ENCODE measurements at regions not wholly inside any gene's neighbourhood (a gene's known extent, or its start where the extent isn't known, plus 50 kb on each side); places are given as distances from the start of the nearest gene placed in this dataset.

DNA sequence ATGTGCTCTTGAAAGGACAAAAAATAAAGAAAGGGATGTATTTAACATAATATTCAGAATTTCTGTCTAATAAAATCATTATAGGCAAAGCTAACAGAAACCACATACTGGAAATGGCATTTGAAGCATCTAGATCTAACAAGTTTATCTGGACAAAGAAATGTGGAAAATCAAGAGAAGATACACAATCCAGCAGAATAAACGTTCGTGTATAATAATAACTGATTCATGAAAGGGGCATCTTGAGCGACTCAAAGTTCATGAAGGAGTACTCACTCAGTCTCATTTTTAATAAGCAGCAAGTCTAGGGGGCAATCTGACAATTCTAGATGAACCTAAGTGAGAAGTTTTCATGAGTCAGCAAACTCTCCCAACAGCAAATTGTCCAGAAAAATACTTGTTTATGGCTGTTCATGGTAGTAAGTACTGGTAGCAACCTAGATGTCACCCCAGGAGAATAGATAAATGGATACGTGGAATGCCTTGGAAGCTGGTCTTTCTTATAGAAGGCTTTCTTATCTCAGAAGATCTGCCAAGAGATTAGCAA is 541.8 kb downstream of the INHBA start:
- no peak overlapping the region for H3K4me3 ChIP-seq (ENCODE audit: control insufficient read depth, low read depth, low read length)
- DNase-seq (ENCODE audit: low read depth), result no peak
- TF ChIP-seq, protein P1, sequence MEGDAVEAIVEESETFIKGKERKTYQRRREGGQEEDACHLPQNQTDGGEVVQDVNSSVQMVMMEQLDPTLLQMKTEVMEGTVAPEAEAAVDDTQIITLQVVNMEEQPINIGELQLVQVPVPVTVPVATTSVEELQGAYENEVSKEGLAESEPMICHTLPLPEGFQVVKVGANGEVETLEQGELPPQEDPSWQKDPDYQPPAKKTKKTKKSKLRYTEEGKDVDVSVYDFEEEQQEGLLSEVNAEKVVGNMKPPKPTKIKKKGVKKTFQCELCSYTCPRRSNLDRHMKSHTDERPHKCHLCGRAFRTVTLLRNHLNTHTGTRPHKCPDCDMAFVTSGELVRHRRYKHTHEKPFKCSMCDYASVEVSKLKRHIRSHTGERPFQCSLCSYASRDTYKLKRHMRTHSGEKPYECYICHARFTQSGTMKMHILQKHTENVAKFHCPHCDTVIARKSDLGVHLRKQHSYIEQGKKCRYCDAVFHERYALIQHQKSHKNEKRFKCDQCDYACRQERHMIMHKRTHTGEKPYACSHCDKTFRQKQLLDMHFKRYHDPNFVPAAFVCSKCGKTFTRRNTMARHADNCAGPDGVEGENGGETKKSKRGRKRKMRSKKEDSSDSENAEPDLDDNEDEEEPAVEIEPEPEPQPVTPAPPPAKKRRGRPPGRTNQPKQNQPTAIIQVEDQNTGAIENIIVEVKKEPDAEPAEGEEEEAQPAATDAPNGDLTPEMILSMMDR (conservative IDR thresholded peaks at IDR 0.05; ENCODE audit: control insufficient read depth, insufficient read depth, low read depth, low read length), result no peak

DNA sequence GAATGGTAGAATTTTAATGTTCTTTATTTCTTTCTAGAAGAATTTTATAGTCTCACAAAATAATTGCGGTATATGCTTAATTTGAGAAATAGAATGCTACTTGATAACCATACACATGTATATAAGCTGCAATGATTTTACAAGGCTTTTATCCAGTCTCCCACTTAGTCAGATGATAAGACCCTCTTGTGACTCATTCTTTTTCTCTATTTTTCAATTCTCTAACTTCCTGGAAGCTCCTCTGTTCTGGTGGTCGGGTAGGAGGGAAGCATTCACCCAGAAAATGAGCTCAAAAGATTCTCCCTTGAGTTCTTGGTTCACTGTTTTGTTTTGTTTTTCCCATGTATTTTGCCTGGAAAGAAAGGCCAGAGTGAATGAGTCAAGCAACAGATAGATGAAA is 546.6 kb downstream of the INHBA start:
- no peak overlapping the region for H3K4me3 ChIP-seq (ENCODE audit: control insufficient read depth, low read depth, low read length)
- TF ChIP-seq, protein P1 (conservative IDR thresholded peaks at IDR 0.05; ENCODE audit: control insufficient read depth, insufficient read depth, low read depth, low read length), result no peak
- peak; percentile 43 for DNase-seq (ENCODE audit: low read depth)

DNA sequence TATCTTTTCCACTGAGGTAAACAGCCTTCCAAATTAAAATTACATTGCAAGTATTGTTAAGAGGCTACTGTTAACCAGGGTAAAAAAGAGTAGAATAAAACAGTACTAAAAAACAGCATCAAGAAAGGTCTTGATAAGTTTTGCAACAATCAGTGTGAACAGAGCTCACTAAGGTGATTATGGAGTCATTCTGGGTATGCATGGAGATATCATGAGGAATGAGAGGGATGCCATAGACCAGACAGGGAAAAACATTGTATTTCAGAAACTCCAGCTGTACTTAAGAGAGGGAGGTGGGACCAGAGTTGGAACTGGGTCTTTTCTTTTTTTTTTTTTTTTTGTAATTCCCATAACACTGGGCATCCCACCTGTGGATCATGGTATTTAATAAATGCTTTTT is 549.6 kb downstream of the INHBA start:
- DNase-seq (ENCODE audit: low read depth), result no peak
- TF ChIP-seq, protein P1 (conservative IDR thresholded peaks at IDR 0.05; ENCODE audit: control insufficient read depth, insufficient read depth, low read depth, low read length), result no peak
- no peak overlapping the region for H3K4me3 ChIP-seq (ENCODE audit: control insufficient read depth, low read depth, low read length)

DNA sequence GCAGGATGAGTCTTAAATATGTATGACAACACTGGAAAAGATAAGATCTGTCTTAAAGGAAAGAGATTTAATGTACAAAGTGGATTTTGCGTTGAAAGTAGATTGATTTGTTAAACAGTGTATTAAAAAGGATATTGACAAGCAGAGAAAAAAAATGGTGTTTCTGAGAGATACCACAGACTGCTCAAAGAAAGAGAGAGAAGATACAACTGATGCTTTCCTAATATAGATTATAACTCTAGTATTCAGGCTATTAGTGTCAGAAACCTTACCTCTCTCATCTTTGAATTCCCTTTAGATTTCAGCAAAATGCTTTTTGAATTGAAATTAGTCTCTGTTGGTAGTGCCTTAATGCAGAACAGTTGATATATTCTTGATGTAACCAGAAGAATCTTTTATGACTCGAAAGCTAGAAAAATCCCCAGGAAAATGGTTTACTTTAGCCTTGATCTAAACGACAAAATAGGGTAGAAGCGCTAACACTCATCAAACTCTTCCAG is 550.7 kb downstream of the INHBA start:
- no peak overlapping the region for H3K4me3 ChIP-seq (ENCODE audit: control insufficient read depth, low read depth, low read length)
- DNase-seq (ENCODE audit: low read depth), result no peak
- TF ChIP-seq, protein P1 (conservative IDR thresholded peaks at IDR 0.05; ENCODE audit: control insufficient read depth, insufficient read depth, low read depth, low read length), result no peak

DNA sequence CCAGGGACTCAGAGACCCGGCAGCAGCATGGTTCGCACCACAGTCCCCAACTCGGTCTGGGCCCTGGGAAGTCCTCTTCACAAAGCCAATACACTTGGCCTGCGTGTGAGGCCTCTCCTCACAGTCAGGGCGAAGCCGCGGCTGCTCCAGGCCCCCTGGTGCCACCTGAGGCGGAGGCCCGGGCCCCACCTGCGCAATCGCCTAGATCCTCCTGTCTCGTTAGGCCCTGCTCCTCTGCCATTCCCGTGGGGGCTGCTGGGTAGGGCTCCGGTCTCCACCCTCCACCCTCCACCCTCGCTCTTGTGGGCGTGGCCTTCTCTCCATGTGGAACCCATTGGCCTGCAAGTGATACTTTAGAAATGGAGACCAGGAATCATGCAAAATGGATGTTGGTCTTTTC is 553.3 kb downstream of the INHBA start:
- no peak for DNase-seq (ENCODE audit: low read depth)
- H3K4me3 ChIP-seq (ENCODE audit: control insufficient read depth, low read depth, low read length), result no peak overlapping the region
- TF ChIP-seq, protein P1 (conservative IDR thresholded peaks at IDR 0.05; ENCODE audit: control insufficient read depth, insufficient read depth, low read depth, low read length), result no peak

DNA sequence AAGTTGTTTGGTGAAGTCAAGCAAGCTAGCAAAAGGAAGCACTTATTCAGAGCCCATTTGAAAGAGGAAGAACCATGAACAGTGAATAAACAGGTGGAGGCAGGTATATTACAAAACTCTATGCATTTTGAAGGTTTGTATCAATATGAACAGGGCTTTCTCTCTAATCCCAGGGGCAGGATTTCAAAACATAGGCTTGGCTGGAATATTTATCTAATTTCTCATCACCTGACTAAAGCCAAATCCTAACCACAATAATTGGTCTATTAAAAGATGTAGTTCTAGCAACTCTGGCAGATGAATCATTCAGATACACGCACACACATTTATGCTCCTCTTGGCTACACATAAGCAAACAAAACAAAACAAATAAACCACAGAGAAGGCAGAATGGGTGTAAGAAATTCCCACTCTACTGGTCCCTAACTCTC is 554.4 kb downstream of the INHBA start:
- no peak overlapping the region for H3K4me3 ChIP-seq (ENCODE audit: control insufficient read depth, low read depth, low read length)
- DNase-seq (ENCODE audit: low read depth), result peak; percentile 96
- TF ChIP-seq, protein P1 (conservative IDR thresholded peaks at IDR 0.05; ENCODE audit: control insufficient read depth, insufficient read depth, low read depth, low read length), result no peak

Data from fibroblast of mammary gland (primary cell).